KMS-11 (cell line): ENCODE measurements at regions not wholly inside any gene's neighbourhood (a gene's known extent, or its start where the extent isn't known, plus 50 kb on each side); places are given as distances from the start of the nearest gene placed in this dataset.

Experiments used
- H2AFZ ChIP-seq: fragments of 200-600 bp; sonication (generic); 2 replicates; pipeline ENCODE4 v1.6.1; 2016; ENCODE audit warnings: antibody characterized with exemption, mixed run types, low read depth
- H3K27ac ChIP-seq: fragments of 200-600 bp; sonication (generic); 2 replicates; pipeline ENCODE4 v1.6.1; 2016; ENCODE audit warnings: mild to moderate bottlenecking, mixed run types
- H3K27me3 ChIP-seq: fragments of 200-600 bp; sonication (generic); 2 replicates; pipeline ENCODE4 v1.6.1; 2017; ENCODE audit warnings: mild to moderate bottlenecking, low read depth, mixed run types, moderate library complexity; ENCODE audit not compliant: insufficient read depth
- H3K36me3 ChIP-seq: fragments of 200-600 bp; sonication (generic); 2 replicates; pipeline ENCODE4 v1.6.1; 2017; ENCODE audit warnings: mild to moderate bottlenecking, mixed run types; ENCODE audit not compliant: insufficient read depth
- H3K4me1 ChIP-seq: fragments of 200-600 bp; sonication (generic); 2 replicates; pipeline ENCODE4 v1.6.1; 2016; ENCODE audit warnings: mild to moderate bottlenecking, low read depth, mixed run types; ENCODE audit not compliant: poor library complexity, severe bottlenecking
- H3K4me2 ChIP-seq: fragments of 200-600 bp; sonication (generic); 2 replicates; pipeline ENCODE4 v1.7.0; 2016; ENCODE audit warnings: mild to moderate bottlenecking, mixed run types
- H3K4me3 ChIP-seq: fragments of 200-600 bp; sonication (generic); IDR thresholded peaks from 2 replicates; pipeline ENCODE4 v1.6.1; 2017; ENCODE audit warnings: low read depth, low read length, mixed read lengths; ENCODE audit not compliant: insufficient read depth
- H3K79me2 ChIP-seq: fragments of 200-600 bp; sonication (generic); 2 replicates; pipeline ENCODE4 v1.6.1; 2016; ENCODE audit warnings: low read depth, mixed run types; ENCODE audit not compliant: insufficient read depth
- H3K9ac ChIP-seq: fragments of 200-600 bp; sonication (generic); 2 replicates; pipeline ENCODE4 v1.6.1; 2016; ENCODE audit warnings: mild to moderate bottlenecking, mixed run types
- H4K20me1 ChIP-seq: fragments of 200-600 bp; sonication (generic); 2 replicates; pipeline ENCODE4 v1.6.1; 2016; ENCODE audit warnings: mild to moderate bottlenecking, mixed run types; ENCODE audit not compliant: insufficient read depth
- TF ChIP-seq, protein P1 (sequence below): fragments of 200-600 bp; sonication (generic); conservative IDR thresholded peaks from 2 replicates; pipeline ENCODE4 v1.6.1; 2017; ENCODE audit warnings: low read depth, mild to moderate bottlenecking, antibody characterized with exemption, low read length, moderate library complexity, mixed read lengths

DNA sequence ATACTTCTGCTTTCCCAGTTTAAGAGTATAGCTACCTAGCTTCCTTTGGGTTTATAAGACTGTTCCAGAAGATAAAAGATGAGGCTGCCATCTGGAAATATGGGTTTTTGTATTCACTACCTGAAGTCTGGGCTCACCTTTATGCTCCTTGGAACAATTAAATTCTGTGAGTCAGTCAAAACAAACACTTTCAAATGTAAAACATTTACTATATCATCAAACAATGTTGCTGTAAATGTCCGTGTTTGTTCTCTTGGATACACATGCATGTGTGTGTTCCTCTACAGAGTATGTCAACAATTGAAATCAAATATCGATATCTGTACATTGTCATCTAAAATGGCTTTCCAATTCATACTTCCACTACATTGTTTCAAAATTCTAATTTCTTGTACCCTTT lies 525.6 kb downstream of the MDFIC start:
- Histone ChIP-seq H4K20me1 (no peaks in the 10 kb centered on the region), H3K4me3 (no peak overlapping the region), H3K36me3 (no peaks in the 10 kb centered on the region), H3K4me1 (no peaks in the 10 kb centered on the region), H2AFZ (no peak overlapping the region), H3K9ac (no peak overlapping the region), H3K27me3 (no peaks in the 10 kb centered on the region), H3K27ac (no peak overlapping the region), H3K79me2 (no peaks in the 10 kb centered on the region), H3K4me2 (no peak overlapping the region)
- TF ChIP-seq, protein P1, sequence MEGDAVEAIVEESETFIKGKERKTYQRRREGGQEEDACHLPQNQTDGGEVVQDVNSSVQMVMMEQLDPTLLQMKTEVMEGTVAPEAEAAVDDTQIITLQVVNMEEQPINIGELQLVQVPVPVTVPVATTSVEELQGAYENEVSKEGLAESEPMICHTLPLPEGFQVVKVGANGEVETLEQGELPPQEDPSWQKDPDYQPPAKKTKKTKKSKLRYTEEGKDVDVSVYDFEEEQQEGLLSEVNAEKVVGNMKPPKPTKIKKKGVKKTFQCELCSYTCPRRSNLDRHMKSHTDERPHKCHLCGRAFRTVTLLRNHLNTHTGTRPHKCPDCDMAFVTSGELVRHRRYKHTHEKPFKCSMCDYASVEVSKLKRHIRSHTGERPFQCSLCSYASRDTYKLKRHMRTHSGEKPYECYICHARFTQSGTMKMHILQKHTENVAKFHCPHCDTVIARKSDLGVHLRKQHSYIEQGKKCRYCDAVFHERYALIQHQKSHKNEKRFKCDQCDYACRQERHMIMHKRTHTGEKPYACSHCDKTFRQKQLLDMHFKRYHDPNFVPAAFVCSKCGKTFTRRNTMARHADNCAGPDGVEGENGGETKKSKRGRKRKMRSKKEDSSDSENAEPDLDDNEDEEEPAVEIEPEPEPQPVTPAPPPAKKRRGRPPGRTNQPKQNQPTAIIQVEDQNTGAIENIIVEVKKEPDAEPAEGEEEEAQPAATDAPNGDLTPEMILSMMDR, result no peak

DNA sequence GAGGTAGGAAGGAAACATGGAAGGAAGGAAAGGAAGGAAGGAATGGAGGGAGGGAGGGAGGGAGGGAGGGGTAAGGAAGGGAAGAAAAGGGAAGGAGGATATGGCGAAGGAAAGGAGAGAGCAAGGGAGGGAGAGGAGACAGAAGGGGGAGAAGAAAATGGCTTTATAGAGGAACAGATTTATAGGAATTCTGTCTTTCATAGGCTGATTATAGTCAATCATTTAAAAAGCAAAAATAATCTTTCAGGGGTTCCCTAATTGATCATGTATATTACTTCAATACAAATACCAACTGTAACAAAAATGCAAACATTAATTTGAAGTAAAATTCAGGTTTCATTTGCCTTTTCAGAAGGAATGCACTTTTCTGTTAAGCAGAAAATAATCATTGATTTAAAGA lies 519.1 kb downstream of the MDFIC start:
- Histone ChIP-seq H4K20me1 (no peaks in the 10 kb centered on the region), H3K4me2 (no peak overlapping the region), H3K4me3 (no peak overlapping the region), H3K36me3 (no peaks in the 10 kb centered on the region), H3K9ac (no peak overlapping the region), H3K27me3 (no peaks in the 10 kb centered on the region), H3K79me2 (no peaks in the 10 kb centered on the region), H3K4me1 (no peaks in the 10 kb centered on the region), H2AFZ (no peak overlapping the region), H3K27ac (no peak overlapping the region)
- TF ChIP-seq, protein P1, result no peak

DNA sequence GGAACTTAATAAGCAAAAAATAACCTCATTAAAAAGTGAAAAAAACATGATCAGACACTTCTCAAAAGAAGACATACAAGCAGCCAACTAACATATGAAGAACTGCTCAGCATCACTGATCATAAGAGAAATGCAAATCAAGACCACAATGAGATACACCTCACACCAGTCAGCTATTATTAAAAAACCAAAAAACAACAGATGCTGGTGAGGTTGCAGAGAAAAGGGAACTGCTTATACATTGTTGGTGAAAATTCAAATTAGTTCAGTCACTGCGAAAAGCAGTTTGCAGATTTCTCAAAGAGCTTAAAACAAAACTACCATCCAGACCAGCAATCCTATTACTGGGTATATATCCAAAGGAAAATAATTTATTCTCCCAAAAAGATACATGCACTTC lies 513.3 kb downstream of the MDFIC start:
- Histone ChIP-seq H3K4me1 (no peaks in the 10 kb centered on the region), H3K27ac (no peak overlapping the region), H3K27me3 (no peaks in the 10 kb centered on the region), H3K4me2 (no peak overlapping the region), H2AFZ (no peak overlapping the region), H4K20me1 (no peaks in the 10 kb centered on the region), H3K36me3 (no peaks in the 10 kb centered on the region), H3K4me3 (no peak overlapping the region), H3K79me2 (no peaks in the 10 kb centered on the region), H3K9ac (no peak overlapping the region)
- TF ChIP-seq, protein P1, result no peak

DNA sequence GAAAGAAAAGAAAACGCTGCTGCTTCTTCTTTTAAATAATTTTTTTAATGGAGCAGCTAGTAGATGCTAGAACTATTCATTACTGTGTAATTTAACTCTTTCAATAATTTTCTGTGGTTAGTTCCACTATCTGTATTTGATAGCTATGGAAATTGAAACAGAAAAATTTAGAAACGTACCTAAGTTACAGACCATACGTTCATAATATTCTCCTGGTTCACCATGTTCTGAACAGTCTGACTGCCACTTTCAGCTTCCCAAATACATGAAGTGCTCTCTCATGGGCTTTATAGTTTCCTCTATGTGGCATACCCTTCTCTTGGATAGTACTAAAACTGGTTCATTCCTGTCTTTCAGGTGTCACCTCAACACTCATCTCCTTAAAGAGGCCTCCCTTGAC lies 508.0 kb downstream of the MDFIC start:
- H3K4me1 ChIP-seq, result no peaks in the 10 kb centered on the region
- no peak overlapping the region for H3K4me3 ChIP-seq
- no peak overlapping the region for H3K27ac ChIP-seq
- H2AFZ ChIP-seq, result no peak overlapping the region
- H4K20me1 ChIP-seq, result no peaks in the 10 kb centered on the region
- H3K27me3 ChIP-seq, result no peaks in the 10 kb centered on the region
- no peak overlapping the region for H3K4me2 ChIP-seq
- no peak overlapping the region for H3K9ac ChIP-seq
- no peaks in the 10 kb centered on the region for H3K36me3 ChIP-seq
- no peaks in the 10 kb centered on the region for H3K79me2 ChIP-seq
- TF ChIP-seq, protein P1, result no peak
